TTC549 (cell line): ENCODE measurements at regions not wholly inside any gene's neighbourhood (a gene's known extent, or its start where the extent isn't known, plus 50 kb on each side); places are given as distances from the start of the nearest gene placed in this dataset.
"Not testable (repeated sequence)": the region's sequence is repeated elsewhere in the genome, so short reads cannot be mapped to it uniquely, and the experiment has no call there.

ENCODE experiments used
- FAIRE-seq: peaks from 2 replicates; lab custom pipeline; 2012; peaks lifted over from hg19 to GRCh38; lab: Jason Lieb, UNC

- no peak for FAIRE-seq
These were observed 150.3 kb downstream of the RPLP1 start for GRCh38 chr15:69602921-69603320.

GRCh38 chr15:69603369-69604071 lies 150.9 kb downstream of the RPLP1 start:
- FAIRE-seq: no peak

- no peak for FAIRE-seq
These were observed 151.4 kb downstream of the RPLP1 start for GRCh38 chr15:69604072-69604411.

- FAIRE-seq: no peak
These were observed 153.5 kb downstream of the RPLP1 start for GRCh38 chr15:69606144-69606543.

- no peak for FAIRE-seq
These were observed 154.4 kb downstream of the RPLP1 start for GRCh38 chr15:69606921-69607500.

GRCh38 chr15:69608661-69609060 lies 156.0 kb downstream of the RPLP1 start:
- no peak for FAIRE-seq

GRCh38 chr15:69609176-69609575 lies 156.6 kb downstream of the RPLP1 start:
- no peak for FAIRE-seq

- no peak for FAIRE-seq
These were observed 157.2 kb downstream of the RPLP1 start for GRCh38 chr15:69609776-69610175.

GRCh38 chr15:69610277-69610676 lies 157.7 kb downstream of the RPLP1 start:
- no peak for FAIRE-seq

- FAIRE-seq: no peak
These were observed 158.2 kb downstream of the RPLP1 start for GRCh38 chr15:69610858-69611257.

GRCh38 chr15:69612112-69612511 lies 159.5 kb downstream of the RPLP1 start:
- FAIRE-seq: no peak

- FAIRE-seq: no peak
These were observed 160.6 kb downstream of the RPLP1 start for GRCh38 chr15:69613182-69613581.

GRCh38 chr15:69613988-69614387 lies 161.4 kb downstream of the RPLP1 start:
- no peak for FAIRE-seq

- FAIRE-seq: no peak
These were observed 163.1 kb downstream of the RPLP1 start for GRCh38 chr15:69615736-69616135.

- no peak for FAIRE-seq
These were observed 163.9 kb downstream of the RPLP1 start for GRCh38 chr15:69616558-69616957.

GRCh38 chr15:69617144-69617543 lies 164.5 kb downstream of the RPLP1 start:
- not testable (repeated sequence) for FAIRE-seq

- FAIRE-seq: no peak
These were observed 171.0 kb downstream of the RPLP1 start for GRCh38 chr15:69623392-69624154.

- no peak for FAIRE-seq
These were observed 171.5 kb downstream of the RPLP1 start for GRCh38 chr15:69624155-69624520.

GRCh38 chr15:69624816-69625215 lies 172.2 kb downstream of the RPLP1 start:
- no peak for FAIRE-seq

GRCh38 chr15:69625328-69625727 lies 172.7 kb downstream of the RPLP1 start:
- FAIRE-seq: no peak

- FAIRE-seq: no peak
These were observed 173.8 kb downstream of the RPLP1 start for GRCh38 chr15:69626095-69627066.

- FAIRE-seq: no peak
These were observed 175.0 kb downstream of the RPLP1 start for GRCh38 chr15:69627548-69628158.
